Cardiac fibroblast (primary cell): ENCODE measurements at regions not wholly inside any gene's neighbourhood (a gene's known extent, or its start where the extent isn't known, plus 50 kb on each side); places are given as distances from the start of the nearest gene placed in this dataset.

Experiments used
- DNase-seq, 2 donors: peaks; one replicate each; pipeline versions ENCODE4 v3.0.0 to v3.0.0-alpha.2; 2010; ENCODE audit warnings: low read depth in 2 of 2
- H3K4me3 ChIP-seq, 2 donors: replicated peaks in 1 of 2; 1 replicate in 1 of 2; 2 replicates in 1 of 2; pipeline ENCODE4 v1.5.1; 2011; ENCODE audit warnings: low read depth in 2 of 2, low read length in 2 of 2, mild to moderate bottlenecking in 2 of 2, moderate library complexity in 1 of 2
- TF ChIP-seq, protein P1 (sequence below): IDR thresholded peaks from one replicate; pipeline ENCODE4 v1.5.1; 2011; ENCODE audit warnings: low read depth, mild to moderate bottlenecking, low read length, inconsistent platforms

DNA sequence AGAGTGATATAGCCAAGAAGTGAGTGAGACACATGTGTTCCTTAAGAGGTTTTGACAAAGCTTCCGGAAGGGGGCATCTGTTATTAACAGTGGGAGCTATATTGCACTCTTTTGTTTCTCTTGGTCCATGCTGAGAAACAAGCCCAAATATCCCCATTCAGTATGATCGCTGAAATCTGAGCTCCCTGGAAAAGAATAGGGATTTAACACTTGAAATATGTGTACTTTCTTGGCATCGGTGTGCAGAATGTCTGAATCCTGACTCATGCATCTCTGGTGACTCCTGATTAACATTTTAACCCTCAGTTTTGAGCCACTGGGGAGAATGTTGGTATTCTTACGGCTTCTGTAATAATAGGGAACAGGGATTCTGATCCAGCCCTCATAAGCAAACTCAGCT, 448.1 kb downstream of the TSN start:
- H3K4me3 ChIP-seq: no peak overlapping the region
- TF ChIP-seq, protein P1, sequence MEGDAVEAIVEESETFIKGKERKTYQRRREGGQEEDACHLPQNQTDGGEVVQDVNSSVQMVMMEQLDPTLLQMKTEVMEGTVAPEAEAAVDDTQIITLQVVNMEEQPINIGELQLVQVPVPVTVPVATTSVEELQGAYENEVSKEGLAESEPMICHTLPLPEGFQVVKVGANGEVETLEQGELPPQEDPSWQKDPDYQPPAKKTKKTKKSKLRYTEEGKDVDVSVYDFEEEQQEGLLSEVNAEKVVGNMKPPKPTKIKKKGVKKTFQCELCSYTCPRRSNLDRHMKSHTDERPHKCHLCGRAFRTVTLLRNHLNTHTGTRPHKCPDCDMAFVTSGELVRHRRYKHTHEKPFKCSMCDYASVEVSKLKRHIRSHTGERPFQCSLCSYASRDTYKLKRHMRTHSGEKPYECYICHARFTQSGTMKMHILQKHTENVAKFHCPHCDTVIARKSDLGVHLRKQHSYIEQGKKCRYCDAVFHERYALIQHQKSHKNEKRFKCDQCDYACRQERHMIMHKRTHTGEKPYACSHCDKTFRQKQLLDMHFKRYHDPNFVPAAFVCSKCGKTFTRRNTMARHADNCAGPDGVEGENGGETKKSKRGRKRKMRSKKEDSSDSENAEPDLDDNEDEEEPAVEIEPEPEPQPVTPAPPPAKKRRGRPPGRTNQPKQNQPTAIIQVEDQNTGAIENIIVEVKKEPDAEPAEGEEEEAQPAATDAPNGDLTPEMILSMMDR: peak; percentile 15
- DNase-seq: peak; percentile 92 to 95

GRCh38 chr2:122205641-122206040, 450.2 kb downstream of the TSN start:
- DNase-seq: peak in 1 of 2 donors; percentile 70
- no peak overlapping the region for H3K4me3 ChIP-seq
- TF ChIP-seq, protein P1: no peak

GRCh38 chr2:122206101-122206500, 450.6 kb downstream of the TSN start:
- no peak overlapping the region for H3K4me3 ChIP-seq
- TF ChIP-seq, protein P1: no peak
- DNase-seq: peak; percentile 22 to 56

DNA sequence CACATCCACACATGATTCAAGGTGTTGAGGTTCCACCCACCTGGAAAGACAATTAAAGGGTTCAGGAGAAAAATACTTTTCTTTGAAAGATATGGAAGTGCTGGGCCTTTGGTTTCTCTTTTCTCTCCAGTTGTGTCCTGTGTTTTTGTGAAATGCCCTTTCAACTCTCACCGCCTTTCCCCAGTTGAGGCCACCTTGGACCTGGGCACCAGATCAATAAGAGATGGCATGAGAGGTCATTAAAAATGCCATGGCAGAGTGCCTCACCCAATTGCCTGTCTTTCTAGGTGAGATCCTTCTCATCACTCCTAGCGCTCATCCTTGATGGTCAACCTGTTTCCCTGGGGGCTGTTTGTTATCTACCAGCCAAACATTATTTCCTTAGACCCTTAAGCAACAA, 453.9 kb downstream of the TSN start:
- TF ChIP-seq, protein P1: no peak
- no peak overlapping the region for H3K4me3 ChIP-seq
- no peak for DNase-seq

- H3K4me3 ChIP-seq: no peak overlapping the region
- DNase-seq: no peak
- TF ChIP-seq, protein P1: no peak
Observed at GRCh38 chr2:122210065-122210464, 454.6 kb downstream of the TSN start.

- H3K4me3 ChIP-seq: no peak overlapping the region
- TF ChIP-seq, protein P1: no peak
- no peak for DNase-seq
Observed at GRCh38 chr2:122210898-122211856, 455.7 kb downstream of the TSN start.

GRCh38 chr2:122213312-122213711, 457.9 kb downstream of the TSN start:
- DNase-seq: no peak
- TF ChIP-seq, protein P1: no peak
- H3K4me3 ChIP-seq: no peak overlapping the region
